HepG2 (cell line): ENCODE measurements at regions not wholly inside any gene's neighbourhood (a gene's known extent, or its start where the extent isn't known, plus 50 kb on each side); places are given as distances from the start of the nearest gene placed in this dataset.

Experiments used
- EEA1 ChIP-seq: sonication (generic); formaldehyde crosslinking; IDR thresholded peaks from 2 replicates; pipeline ENCODE4 v1.5.1; 2020; ENCODE audit warnings: mild to moderate bottlenecking, missing genetic modification reagents, borderline replicate concordance
- ELF1 ChIP-seq: sonication (generic); formaldehyde crosslinking; IDR thresholded peaks from 2 replicates; pipeline ENCODE4 v1.4.0; 2020; ENCODE audit warnings: missing genetic modification reagents
- HNF4G ChIP-seq, 2 experiments: sonication (generic) in 1 of 2; formaldehyde crosslinking in 1 of 2; IDR thresholded peaks; 2 replicates each; pipeline versions ENCODE4 v1.4.0 to v1.6.1; 2011 to 2020; ENCODE audit warnings: borderline replicate concordance in 2 of 2, low read depth in 2 of 2, mild to moderate bottlenecking in 2 of 2, low read length in 1 of 2, missing genetic modification reagents in 1 of 2, moderate library complexity in 1 of 2
- KLF13 ChIP-seq: sonication (generic); formaldehyde crosslinking; IDR thresholded peaks from 2 replicates; pipeline ENCODE4 v1.4.0; 2020; ENCODE audit warnings: mild to moderate bottlenecking, missing genetic modification reagents
- NFYB ChIP-seq: sonication (generic); formaldehyde crosslinking; IDR thresholded peaks from 2 replicates; pipeline ENCODE4 v1.4.0; 2020; ENCODE audit warnings: missing genetic modification reagents
- PHB2 ChIP-seq: fragments of 450-650 bp; IDR thresholded peaks from 2 replicates; pipeline ENCODE4 v1.6.1; 2018; ENCODE audit not compliant: partially characterized antibody
- POLR2A ChIP-seq, 2 experiments: IDR thresholded peaks; 2 replicates each; pipeline ENCODE4 v1.6.1; 2011; ENCODE audit warnings: low read depth in 2 of 2, low read length in 2 of 2, mild to moderate bottlenecking in 1 of 2, moderate library complexity in 1 of 2; ENCODE audit not compliant: insufficient read depth in 1 of 2
- RNF2 ChIP-seq: fragments of 450-650 bp; conservative IDR thresholded peaks from 2 replicates; pipeline ENCODE4 v1.6.1; 2016; ENCODE audit warnings: low read depth
- SMC3 ChIP-seq: IDR thresholded peaks from 2 replicates; pipeline ENCODE4 v1.6.1; 2011; ENCODE audit warnings: low read length, improper control_type of control experiment
- TOPORS ChIP-seq: sonication (generic); formaldehyde crosslinking; IDR thresholded peaks from 2 replicates; pipeline ENCODE4 v1.8.0; 2023; ENCODE audit warnings: mild to moderate bottlenecking, missing genetic modification reagents
- ZMYM2 ChIP-seq: sonication (generic); formaldehyde crosslinking; IDR thresholded peaks from 2 replicates; pipeline ENCODE4 v1.8.0; 2022; ENCODE audit warnings: mild to moderate bottlenecking, missing genetic modification reagents
- ZNF674 ChIP-seq: sonication (generic); formaldehyde crosslinking; IDR thresholded peaks from 2 replicates; pipeline ENCODE4 v1.5.0; 2020; ENCODE audit warnings: low read depth, mild to moderate bottlenecking, missing genetic modification reagents
- ZNF800 ChIP-seq: sonication (generic); formaldehyde crosslinking; IDR thresholded peaks from 2 replicates; pipeline ENCODE4 v1.4.0; 2020; ENCODE audit warnings: missing genetic modification reagents

GRCh38 chr7:24069751-24070150 is 214.2 kb upstream of the NPY start:
- no peak for TF ChIP-seq ZMYM2 (CRISPR knock-in tag)
- TF ChIP-seq ELF1 (CRISPR knock-in tag), result no peak
- no peak for TF ChIP-seq HNF4G (IDR thresholded peaks at IDR 0.05; ENCODE audit: borderline replicate concordance, low read depth, low read length)
- no peak for TF ChIP-seq HNF4G (CRISPR knock-in tag; IDR thresholded peaks at IDR 0.05; ENCODE audit: borderline replicate concordance, low read depth)
- TF ChIP-seq POLR2A (IDR thresholded peaks at IDR 0.05; ENCODE audit: insufficient read depth in 1 of 2, low read depth in 2 of 2, low read length in 2 of 2), result no peak
- TF ChIP-seq PHB2, result no peak
- TF ChIP-seq RNF2, result no peak
- TF ChIP-seq TOPORS (CRISPR knock-in tag), result no peak
- TF ChIP-seq ZNF800 (CRISPR knock-in tag), result no peak
- no peak for TF ChIP-seq EEA1 (CRISPR knock-in tag)
- TF ChIP-seq KLF13 (CRISPR knock-in tag), result no peak
- TF ChIP-seq NFYB, result no peak
- TF ChIP-seq ZNF674 (CRISPR knock-in tag), result no peak
- TF ChIP-seq SMC3, result no peak
